Fibroblast of lung (primary cell): ENCODE measurements at regions not wholly inside any gene's neighbourhood (a gene's known extent, or its start where the extent isn't known, plus 50 kb on each side); places are given as distances from the start of the nearest gene placed in this dataset.

Experiments
- CTCF ChIP-seq, 2 donors: IDR thresholded peaks in 1 of 2; conservative IDR thresholded peaks in 1 of 2; 1 replicate in 1 of 2; 2 replicates in 1 of 2; pipeline ENCODE4 v1.5.1; 2011 to 2012; ENCODE audit warnings: low read length in 2 of 2, control low read depth in 1 of 2, inconsistent platforms in 1 of 2, low read depth in 1 of 2, mild to moderate bottlenecking in 1 of 2
- EZH2 ChIP-seq: IDR thresholded peaks from 2 replicates; pipeline ENCODE4 v1.5.1; 2012; ENCODE audit warnings: low read length, control low read depth, mild to moderate bottlenecking; ENCODE audit errors: missing control alignments

- TF ChIP-seq EZH2 = no peak
- TF ChIP-seq CTCF (conservative IDR thresholded peaks at IDR 0.05 in 1 of 2, IDR thresholded peaks at IDR 0.05 in 1 of 2; ENCODE audit: low read depth in 1 of 2, low read length in 2 of 2) = no peak
Measured at GRCh38 chr10:43820663-43821062, 172.0 kb upstream of the ZNF32 start.
